CD4-positive, alpha-beta T cell treated with Interleukin-4 for 1 hour (primary cell): ENCODE measurements at regions not wholly inside any gene's neighbourhood (a gene's known extent, or its start where the extent isn't known, plus 50 kb on each side); places are given as distances from the start of the nearest gene placed in this dataset.

Source experiments
- DNase-seq, 2 donors: peaks; one replicate each; pipeline ENCODE4 v3.0.0-alpha.2; 2020 to 2022

- no peak for DNase-seq
Observed at GRCh38 chr3:151995091-151995490, 121.6 kb downstream of the SUCNR1 start.

DNA sequence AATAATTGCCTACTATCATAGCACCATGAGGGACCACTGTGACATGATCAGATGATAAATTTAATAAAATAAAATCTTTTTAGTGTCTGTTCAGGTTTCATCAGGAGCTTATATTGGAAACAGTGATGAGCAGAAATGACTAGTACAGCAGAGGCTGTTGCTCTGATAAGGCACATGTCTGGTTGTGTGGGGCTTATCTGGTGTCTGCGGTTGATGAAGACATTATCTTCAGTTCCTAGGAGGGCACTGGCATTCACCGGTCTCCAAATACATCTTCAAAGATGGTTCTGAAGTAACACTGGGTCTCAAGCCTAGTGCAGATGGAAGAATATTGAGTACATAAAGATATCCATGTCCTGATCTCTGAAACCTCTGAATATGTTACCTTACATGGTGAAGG is 125.3 kb downstream of the SUCNR1 start:
- no peak for DNase-seq

DNA sequence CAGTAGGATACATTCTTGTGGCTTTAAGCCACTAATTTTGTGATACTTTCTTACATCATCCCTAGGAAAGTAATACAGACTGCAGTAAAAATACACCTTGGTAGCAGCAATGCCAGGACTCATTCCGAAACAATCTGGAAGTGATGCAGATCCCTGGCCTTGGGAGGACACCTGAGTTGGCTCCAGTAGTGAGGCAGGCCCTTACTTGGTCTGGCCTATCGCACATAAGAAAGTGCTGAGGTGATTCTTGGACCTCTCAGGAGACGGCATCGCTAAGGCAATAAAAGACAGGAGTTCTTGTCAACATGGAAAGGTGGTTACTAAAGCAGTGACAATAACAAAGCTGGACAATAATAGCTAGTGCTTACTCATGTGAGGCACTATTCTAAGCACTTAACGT is 126.5 kb downstream of the SUCNR1 start:
- no peak for DNase-seq

DNA sequence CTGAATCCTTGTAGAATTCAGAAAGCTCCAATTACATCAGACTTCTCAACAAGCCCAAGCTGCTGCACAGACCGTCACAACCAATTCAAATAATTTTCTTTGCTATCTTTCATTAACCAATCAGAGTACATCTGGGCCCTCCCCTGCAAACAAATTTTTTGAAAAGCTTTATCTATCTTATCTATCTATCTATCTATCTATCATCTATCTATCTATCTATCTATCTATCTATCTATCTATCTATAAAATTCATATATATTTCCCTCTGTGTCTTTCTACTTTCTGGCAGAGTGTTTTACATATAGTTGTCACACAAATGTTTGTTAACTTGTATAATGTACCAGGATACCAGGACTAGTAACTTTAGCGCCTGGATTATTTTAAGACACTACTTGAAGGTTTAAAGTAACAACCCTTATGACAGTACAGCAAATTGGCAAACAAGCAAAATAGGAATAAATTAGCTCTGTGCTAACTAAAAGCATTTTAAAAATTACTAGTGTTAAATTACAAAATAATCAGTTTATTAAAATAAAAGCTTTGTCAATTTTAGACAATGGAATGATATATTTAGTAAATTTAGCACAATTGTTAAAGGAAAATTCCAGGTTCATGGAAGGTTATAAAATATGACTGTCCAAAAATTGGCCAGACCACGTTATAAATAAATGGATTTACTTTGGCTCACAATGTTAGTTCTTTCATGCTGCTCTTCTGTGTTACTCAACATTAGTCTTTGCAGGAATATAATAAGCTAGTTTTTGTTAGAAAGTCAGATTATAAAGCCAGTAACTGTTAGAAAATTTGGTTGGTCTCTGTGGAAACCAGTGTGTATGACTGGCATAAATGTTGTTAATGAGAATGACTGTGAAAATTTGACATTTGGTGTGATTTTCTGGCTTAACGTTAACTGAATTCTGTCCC is 138.6 kb downstream of the SUCNR1 start:
- no peak for DNase-seq

GRCh38 chr3:152019508-152019907 is 146.1 kb downstream of the SUCNR1 start:
- no peak for DNase-seq

DNA sequence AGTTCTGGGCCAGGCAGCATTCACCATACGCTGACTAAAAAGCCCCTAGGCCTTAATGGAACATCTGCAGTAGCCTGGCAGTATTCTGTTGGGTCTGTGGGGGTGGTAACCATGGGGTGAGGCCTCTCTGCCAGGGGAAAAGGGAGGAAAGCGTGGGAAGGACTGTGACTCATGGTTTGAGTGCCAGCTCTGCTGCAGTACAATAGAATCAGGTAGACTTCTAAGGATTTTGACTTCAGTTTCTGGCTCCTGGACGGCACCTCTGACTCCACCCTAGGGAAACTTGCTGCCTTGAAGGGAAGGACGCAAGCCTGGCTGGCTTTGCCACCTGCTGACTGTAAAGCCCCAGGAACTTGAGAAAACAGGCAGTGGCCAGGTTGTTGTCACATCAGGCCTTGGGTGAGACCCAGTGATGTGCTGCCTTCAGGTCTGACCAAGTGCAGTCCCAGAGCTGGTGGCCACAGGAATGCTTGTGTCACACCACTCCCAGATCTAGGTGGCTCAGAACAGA is 148.6 kb downstream of the SUCNR1 start:
- no peak for DNase-seq

- peak in 1 of 2 donors; percentile 3 for DNase-seq
Observed at GRCh38 chr3:152026033-152026556, 152.7 kb downstream of the SUCNR1 start.

GRCh38 chr3:152030320-152030719 is 156.9 kb downstream of the SUCNR1 start:
- no peak for DNase-seq

DNA sequence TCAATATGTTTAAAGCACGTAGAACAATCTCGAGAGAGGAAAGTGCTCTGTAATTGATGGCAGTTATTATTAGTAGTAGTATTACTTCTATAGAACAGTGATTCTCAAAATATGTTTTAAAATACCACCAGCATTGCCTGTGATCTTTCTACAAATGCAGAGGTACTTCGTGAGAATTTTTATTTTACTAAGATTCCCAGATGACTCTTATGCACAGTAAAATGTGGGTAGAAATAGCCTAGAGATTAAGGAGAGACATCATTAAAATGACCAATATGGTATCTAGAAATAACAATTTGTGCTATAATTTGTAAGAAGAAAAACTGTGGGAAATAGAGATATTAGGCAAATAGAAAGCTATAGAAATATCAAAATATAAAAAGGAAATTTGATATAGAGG is 157.9 kb downstream of the SUCNR1 start:
- DNase-seq, result no peak

- no peak for DNase-seq
Observed at GRCh38 chr3:152037297-152037696, 163.9 kb downstream of the SUCNR1 start.

- DNase-seq, result no peak
Observed at GRCh38 chr3:152037953-152038352, 164.5 kb downstream of the SUCNR1 start.

GRCh38 chr3:152038490-152038889 is 165.0 kb downstream of the SUCNR1 start:
- DNase-seq, result no peak

DNA sequence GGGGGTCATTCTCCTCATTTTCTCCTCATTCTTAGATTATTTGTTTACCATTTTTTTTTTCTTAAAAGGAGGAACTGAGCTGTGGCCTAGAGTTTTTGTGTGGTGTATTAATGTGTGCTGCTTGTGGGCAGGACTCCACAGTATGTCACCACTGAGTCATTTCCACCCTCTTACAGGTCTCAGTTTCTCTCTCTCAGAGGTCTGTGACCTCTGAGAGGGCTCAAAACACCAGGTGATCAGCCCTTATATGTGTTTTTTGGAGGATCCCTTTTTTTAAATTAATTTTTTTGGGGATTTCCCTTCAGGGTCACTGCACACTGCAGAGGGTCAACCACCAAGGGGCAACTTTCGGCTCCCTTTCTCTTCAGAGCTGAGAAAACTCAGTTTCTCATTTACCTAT is 166.4 kb downstream of the SUCNR1 start:
- DNase-seq, result no peak

DNA sequence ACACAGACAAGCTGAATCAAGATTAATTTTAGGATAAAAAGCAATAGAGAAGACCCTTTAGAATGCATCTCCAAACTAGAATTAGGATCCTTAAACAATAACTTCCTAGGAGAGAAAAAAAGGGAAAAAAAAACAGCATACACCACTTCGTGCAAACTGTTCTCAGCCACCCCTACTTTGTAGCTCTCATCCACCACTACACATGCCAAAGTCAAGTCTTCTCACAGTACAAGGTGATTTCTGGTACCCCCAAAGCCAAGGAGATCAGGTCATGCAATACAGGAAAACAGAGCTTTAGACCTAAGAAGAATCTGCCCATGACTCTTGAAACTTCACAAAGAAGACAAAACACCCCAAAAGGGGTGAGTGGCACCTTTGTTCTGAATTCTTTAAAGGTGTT is 166.9 kb downstream of the SUCNR1 start:
- no peak for DNase-seq

DNA sequence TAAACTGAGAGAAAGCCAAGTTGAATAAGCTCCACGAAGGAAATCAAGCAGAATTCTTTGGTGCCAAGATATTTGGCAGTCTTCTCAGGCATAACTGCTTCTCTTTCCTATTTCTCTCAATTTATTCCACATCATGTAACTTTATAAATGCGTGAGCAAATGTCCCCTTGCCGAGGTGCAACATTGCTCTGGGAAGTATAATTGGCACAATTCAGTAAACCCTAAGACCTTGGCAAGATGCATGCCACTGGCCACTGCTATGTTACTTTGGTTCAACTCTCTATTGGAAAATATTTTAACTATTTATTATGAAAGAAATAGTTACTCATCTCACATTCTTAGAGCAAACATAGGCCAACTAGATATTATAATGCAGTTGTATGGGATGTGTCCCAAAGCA is 170.2 kb downstream of the SUCNR1 start:
- no peak for DNase-seq

DNA sequence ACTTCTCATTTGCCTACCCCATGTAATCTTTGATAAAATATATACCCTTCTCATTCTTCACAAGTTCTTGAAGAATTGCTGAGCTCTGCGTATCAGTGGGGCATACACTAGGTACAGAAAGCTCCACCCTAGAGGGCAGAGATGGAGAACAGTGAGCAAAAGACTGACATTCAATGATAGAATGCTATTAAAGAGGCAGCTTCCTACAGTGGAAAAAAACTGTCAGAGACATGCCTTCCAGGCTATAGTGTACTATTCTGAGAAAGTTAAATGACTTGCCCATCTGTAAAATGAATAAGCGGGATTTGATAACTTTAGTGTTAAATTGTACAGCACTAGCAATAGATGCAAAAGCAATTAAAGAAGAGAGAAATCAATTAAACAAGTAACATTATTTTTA is 172.8 kb downstream of the SUCNR1 start:
- no peak for DNase-seq

DNA sequence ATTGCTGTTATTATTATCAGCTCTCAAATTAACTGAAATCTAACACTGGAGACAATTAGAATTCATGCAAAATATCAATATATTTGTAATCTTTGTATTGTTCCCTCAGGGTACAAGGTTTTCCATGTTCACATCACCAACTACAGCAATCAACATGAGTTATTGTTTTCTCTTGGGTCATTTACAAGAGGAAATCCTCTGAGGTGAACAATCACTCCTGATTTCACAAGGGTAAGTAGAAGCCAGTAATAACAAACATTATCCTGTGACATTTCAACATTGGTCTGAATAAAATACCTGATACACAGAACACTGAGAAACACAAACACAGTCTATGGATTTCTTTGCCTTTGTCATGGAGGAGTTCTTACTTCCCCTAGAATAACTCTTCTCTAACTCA is 174.0 kb downstream of the SUCNR1 start:
- no peak for DNase-seq

DNA sequence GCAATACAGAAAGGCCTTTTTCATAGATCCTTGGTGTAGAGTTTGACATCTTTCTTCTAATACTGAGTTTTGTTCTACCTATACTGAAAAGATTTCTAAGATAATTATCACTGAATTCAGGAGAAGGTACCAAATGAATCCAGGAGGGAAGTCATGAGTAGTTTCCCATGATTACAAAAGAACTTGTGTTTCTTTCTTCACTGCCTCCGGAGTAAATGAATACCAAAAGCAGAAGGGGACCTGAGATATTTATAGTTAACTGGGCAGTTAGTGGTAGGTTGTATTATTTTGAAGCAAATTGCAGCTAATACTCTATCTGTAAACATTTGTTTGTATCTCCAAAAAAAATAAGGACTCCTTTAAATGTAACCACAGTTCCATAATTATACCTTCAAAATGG is 175.4 kb downstream of the SUCNR1 start:
- no peak for DNase-seq

- no peak for DNase-seq
Observed at GRCh38 chr3:152050903-152051302, 177.5 kb downstream of the SUCNR1 start.

GRCh38 chr3:152051501-152052404 is 178.3 kb downstream of the SUCNR1 start:
- no peak for DNase-seq

DNA sequence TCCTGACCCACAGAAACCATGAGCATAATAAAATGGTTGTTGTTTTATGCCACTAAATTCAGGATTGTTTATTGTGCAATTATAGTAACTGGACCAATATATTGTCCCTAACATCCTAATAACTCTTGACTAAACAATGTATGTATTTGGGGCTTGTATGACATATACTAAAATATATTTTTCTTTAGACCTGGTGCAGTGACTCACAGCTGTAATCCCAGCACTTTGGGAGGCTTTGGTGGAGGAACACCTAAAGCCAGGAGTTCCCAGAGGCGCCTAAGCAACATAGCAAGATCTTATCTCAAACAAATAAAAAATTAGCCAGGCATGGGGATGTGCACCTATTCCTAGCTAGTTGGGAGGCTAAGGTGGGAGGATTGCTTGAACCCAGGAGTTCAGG is 180.4 kb downstream of the SUCNR1 start:
- DNase-seq, result no peak

DNA sequence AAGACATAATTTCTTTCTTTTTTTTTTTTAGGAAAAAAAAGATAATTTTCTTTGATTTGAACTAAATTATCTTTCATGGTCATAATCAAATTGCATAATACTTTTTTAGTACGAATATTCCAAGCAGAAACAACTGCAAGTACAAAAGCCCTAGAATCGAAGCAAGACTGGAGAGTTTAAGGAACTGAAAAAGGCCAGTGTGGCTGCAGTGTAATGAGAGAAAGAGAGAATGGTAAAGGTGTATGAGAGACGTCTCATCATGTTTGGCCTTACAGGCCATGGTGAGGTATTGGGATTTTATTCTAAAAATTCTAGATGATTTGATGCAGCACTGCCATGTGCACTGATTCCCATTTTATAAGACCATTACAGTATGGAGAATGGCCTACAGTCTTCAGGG is 180.9 kb downstream of the SUCNR1 start:
- DNase-seq, result no peak

- DNase-seq, result no peak
Observed at GRCh38 chr3:152056073-152056472, 182.6 kb downstream of the SUCNR1 start.
